Adrenal gland (tissue), 9 donors: ENCODE measurements at regions not wholly inside any gene's neighbourhood (a gene's known extent, or its start where the extent isn't known, plus 50 kb on each side); places are given as distances from the start of the nearest gene placed in this dataset.

Source experiments
- DNase-seq, 7 donors: peaks; one replicate each; pipeline ENCODE4 v3.0.0-alpha.2; 2019 to 2020
- H3K27ac ChIP-seq, 5 donors: fragments of 200-600 bp; sonication (generic) in 4 of 5; 1 replicate in 3 of 5; 2 replicates in 2 of 5; pipeline versions ENCODE4 v1.5.1 to v1.8.0; 2016 to 2020; ENCODE audit warnings: mild to moderate bottlenecking in 1 of 5
- H3K27me3 ChIP-seq: fragments of 200-600 bp; 2 replicates; pipeline ENCODE4 v1.8.0; 2021
- H3K36me3 ChIP-seq, 2 donors: fragments of 200-600 bp; replicated peaks in 1 of 2; 1 replicate in 1 of 2; 2 replicates in 1 of 2; pipeline versions ENCODE4 v1.5.1 to v1.8.0; 2018 to 2022
- H3K4me1 ChIP-seq, 2 donors: fragments of 200-600 bp; replicated peaks in 1 of 2; 1 replicate in 1 of 2; 2 replicates in 1 of 2; pipeline versions ENCODE4 v1.5.1 to v1.8.0; 2018 to 2021
- H3K4me3 ChIP-seq, 4 donors: fragments of 200-600 bp; sonication (generic) in 3 of 4; one replicate each; pipeline ENCODE4 v1.5.1; 2016 to 2018
- H3K9me3 ChIP-seq, 3 donors: fragments of 200-600 bp; sonication (generic) in 1 of 3; replicated peaks in 1 of 3; 1 replicate in 2 of 3; 2 replicates in 1 of 3; pipeline versions ENCODE4 v1.5.1 to v1.8.0; 2016 to 2021
- POLR2A ChIP-seq, 2 donors: fragments of 450-650 bp; IDR thresholded peaks; one replicate each; pipeline ENCODE4 v1.6.1; 2017; ENCODE audit warnings: antibody characterized with exemption in 2 of 2, mild to moderate bottlenecking in 2 of 2, moderate library complexity in 1 of 2
- WGBS, 4 donors: extraction: QIAGEN DNeasy Blood & Tissue Kit in 2 of 4; methylation state at CpG; one replicate each; pipeline versions ENCODE4 v1.1.5 to v1.1.7; 2013 to 2017; 5-methylcytosine and 5-hydroxymethylcytosine counted together
- intact Hi-C, 2 donors: fragments of 100-400 bp; cut with DNase I; formaldehyde crosslinking; loops; one replicate each; pipeline versions ENCODE4 v1.14.1 to v1.15.0; 2022 to 2023
- TF ChIP-seq, protein P1 (sequence below), 6 experiments: fragments of 450-650 bp in 4 of 6; fragments of 200-600 bp in 2 of 6; sonication (generic) in 1 of 6; IDR thresholded peaks; 1 replicate in 5 of 6; 2 replicates in 1 of 6; pipeline versions ENCODE4 v1.5.1 to v1.8.0; 2016 to 2021; ENCODE audit warnings: antibody characterized with exemption in 6 of 6, mild to moderate bottlenecking in 2 of 6, moderate library complexity in 1 of 6
- donor health status: healthy with polysubstance abuse.
- donor health status: Bipolar disorder and iron deficiency.
- donor health status: DM: yes; HTN: yes; CAD: no.
- donor health status: DM: no; HTN: no; CAD: no.
- donor health status: DM: no; HTN: no; CAD: no.

- Histone ChIP-seq H3K36me3 (no peaks in the 10 kb centered on the region), H3K27me3 (no peaks in the 10 kb centered on the region), H3K27ac (no peak overlapping the region), H3K4me3 (no peak overlapping the region), H3K9me3 (no peaks in the 10 kb centered on the region), H3K4me1 (no peaks in the 10 kb centered on the region)
- intact Hi-C loops, result no loop called here
- WGBS, 4 donors, result 82 to 98% (median 88%) methylated on average over 3 of the region's 3 CpGs
- TF ChIP-seq POLR2A (IDR thresholded peaks at IDR 0.05), result no peak
- TF ChIP-seq, protein P1, sequence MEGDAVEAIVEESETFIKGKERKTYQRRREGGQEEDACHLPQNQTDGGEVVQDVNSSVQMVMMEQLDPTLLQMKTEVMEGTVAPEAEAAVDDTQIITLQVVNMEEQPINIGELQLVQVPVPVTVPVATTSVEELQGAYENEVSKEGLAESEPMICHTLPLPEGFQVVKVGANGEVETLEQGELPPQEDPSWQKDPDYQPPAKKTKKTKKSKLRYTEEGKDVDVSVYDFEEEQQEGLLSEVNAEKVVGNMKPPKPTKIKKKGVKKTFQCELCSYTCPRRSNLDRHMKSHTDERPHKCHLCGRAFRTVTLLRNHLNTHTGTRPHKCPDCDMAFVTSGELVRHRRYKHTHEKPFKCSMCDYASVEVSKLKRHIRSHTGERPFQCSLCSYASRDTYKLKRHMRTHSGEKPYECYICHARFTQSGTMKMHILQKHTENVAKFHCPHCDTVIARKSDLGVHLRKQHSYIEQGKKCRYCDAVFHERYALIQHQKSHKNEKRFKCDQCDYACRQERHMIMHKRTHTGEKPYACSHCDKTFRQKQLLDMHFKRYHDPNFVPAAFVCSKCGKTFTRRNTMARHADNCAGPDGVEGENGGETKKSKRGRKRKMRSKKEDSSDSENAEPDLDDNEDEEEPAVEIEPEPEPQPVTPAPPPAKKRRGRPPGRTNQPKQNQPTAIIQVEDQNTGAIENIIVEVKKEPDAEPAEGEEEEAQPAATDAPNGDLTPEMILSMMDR (IDR thresholded peaks at IDR 0.05), result no peak
- DNase-seq, result no peak
Observed at GRCh38 chr4:132737344-132737743, 411.8 kb upstream of the PCDH10 start.

DNA sequence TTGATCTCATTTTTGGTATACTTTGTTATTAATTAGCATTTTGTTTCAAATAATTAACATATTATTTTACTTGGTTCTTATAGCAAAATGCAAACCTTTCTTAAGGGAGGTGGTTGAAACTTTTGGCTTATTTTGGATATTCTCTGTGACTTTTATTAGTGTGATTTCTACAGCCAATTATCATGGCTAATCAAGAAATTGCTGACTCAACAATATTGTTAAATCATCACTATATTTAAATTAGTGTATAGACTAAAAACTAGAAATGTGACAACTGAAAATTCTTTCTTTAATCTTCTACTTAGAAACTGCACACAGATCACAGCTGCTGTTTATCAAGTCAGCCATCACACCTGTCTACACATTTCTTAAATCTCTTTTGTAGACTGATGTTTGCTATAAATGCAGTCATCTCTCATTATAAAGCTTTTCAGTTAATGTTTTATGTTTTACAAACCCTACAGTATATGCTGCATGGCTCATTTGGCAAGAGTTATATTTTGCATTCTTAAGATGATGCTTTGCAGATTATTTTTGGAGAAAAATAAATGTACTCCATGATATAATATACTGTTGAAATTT is 389.8 kb upstream of the PCDH10 start:
- DNase-seq, result no peak
- TF ChIP-seq, protein P1 (IDR thresholded peaks at IDR 0.05), result no peak
- no peak for TF ChIP-seq POLR2A (IDR thresholded peaks at IDR 0.05)
- Histone ChIP-seq H3K36me3 (no peaks in the 10 kb centered on the region), H3K4me3 (no peak overlapping the region), H3K4me1 (no peaks in the 10 kb centered on the region), H3K27me3 (no peaks in the 10 kb centered on the region), H3K9me3 (no peaks in the 10 kb centered on the region), H3K27ac (no peak overlapping the region)
- intact Hi-C loops, result no loop called here

DNA sequence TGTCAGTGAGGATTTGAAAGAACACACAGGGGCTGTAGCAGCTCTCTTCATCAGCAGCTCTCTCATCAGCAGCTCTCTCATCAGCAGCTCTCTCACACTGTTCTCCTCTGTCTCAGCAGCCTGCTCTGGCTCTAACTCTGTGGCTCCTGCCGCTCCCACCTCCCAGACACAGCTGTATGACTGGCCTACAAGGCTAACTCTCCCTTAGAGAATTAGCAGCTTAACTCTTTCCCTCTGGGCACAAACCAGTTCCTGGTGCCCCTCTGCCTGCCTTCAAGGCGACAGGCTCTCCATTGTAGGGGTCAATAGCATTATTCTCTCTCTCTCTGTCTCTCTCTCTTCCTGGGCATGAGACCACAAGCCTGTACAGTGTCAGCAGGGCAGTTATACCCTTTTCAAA is 385.6 kb upstream of the PCDH10 start:
- intact Hi-C loops, result no loop called here
- H3K4me1 ChIP-seq, result no peaks in the 10 kb centered on the region
- no peaks in the 10 kb centered on the region for H3K9me3 ChIP-seq
- H3K36me3 ChIP-seq, result no peaks in the 10 kb centered on the region
- 67 to 78% (median 74%) methylated on average over 2 of the region's 2 CpGs for WGBS, 4 donors
- H3K4me3 ChIP-seq, result no peak overlapping the region
- no peak for DNase-seq
- TF ChIP-seq, protein P1 (IDR thresholded peaks at IDR 0.05), result no peak
- TF ChIP-seq POLR2A (IDR thresholded peaks at IDR 0.05), result no peak
- no peak overlapping the region for H3K27ac ChIP-seq
- no peaks in the 10 kb centered on the region for H3K27me3 ChIP-seq

DNA sequence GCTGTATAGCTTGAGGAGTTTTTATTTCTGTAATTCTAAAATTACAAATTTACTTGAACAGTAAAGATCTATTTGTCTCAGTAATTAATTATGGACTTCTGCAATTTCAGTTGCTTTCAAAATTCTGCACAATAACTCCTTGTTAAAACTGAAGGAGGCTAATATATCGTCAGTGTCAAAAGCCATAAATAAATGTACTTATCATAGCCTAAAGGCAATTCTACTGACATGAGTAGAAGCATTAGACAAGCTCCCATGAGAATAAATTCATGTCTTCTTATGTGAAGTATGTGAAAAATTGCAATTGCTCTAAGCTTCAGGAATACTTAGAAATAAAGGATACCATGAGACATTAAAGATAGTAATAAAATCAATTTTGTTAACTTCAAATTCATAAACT is 381.2 kb upstream of the PCDH10 start:
- no peak for DNase-seq
- intact Hi-C loops, result no loop called here
- H3K36me3 ChIP-seq, result no peaks in the 10 kb centered on the region
- H3K27me3 ChIP-seq, result no peaks in the 10 kb centered on the region
- WGBS, 4 donors, result 36 to 60% (median 47%) methylated on average over 1 of the region's 1 CpG
- H3K4me3 ChIP-seq, result no peak overlapping the region
- H3K4me1 ChIP-seq, result no peaks in the 10 kb centered on the region
- H3K27ac ChIP-seq, result no peak overlapping the region
- no peak for TF ChIP-seq POLR2A (IDR thresholded peaks at IDR 0.05)
- TF ChIP-seq, protein P1 (IDR thresholded peaks at IDR 0.05), result no peak
- no peaks in the 10 kb centered on the region for H3K9me3 ChIP-seq
